IMR-90 (cell line): ENCODE measurements at regions not wholly inside any gene's neighbourhood (a gene's known extent, or its start where the extent isn't known, plus 50 kb on each side); places are given as distances from the start of the nearest gene placed in this dataset.

Experiments used
- ATAC-seq: fragments of 200-7000 bp; cut with Tn5 transposase; 2 replicates; pipeline ENCODE4 v1.9.1; 2020; ENCODE audit warnings: low read depth, mild to moderate bottlenecking, moderate library complexity
- BruUV-seq: library from RNA; stranded (reverse); fragments of 400-500 nt; replicated peaks from 2 replicates; lab custom pipeline; 2021; lab: Mats Ljungman, UMichigan
- CTCF ChIA-PET: fragments of 300-600 bp; formaldehyde crosslinking; extraction: SDS; loops from one replicate; lab custom pipeline; 2021; ENCODE audit warnings: antibody characterized with exemption; lab: Yijun Ruan, JAX
- POLR2A ChIA-PET: fragments of 300-600 bp; sonication (Branson Sonifier 250); formaldehyde crosslinking; loops from one replicate; lab custom pipeline; 2022; ENCODE audit warnings: antibody characterized with exemption; ENCODE audit not compliant: unreplicated experiment; lab: Charles Lee
- DNase-seq: peaks from one replicate; pipeline ENCODE4 v3.0.0; 2013
- H2AFZ ChIP-seq: replicated peaks from 2 replicates; pipeline ENCODE3; 2013; ENCODE audit warnings: low read length, mild to moderate bottlenecking; ENCODE audit not compliant: poor library complexity
- H2AK5ac ChIP-seq: 2 replicates; pipeline ENCODE4 v1.6.1; 2013; ENCODE audit warnings: low read depth, low read length, inconsistent platforms
- H2AK9ac ChIP-seq: replicated peaks from 2 replicates; pipeline ENCODE3; 2013; ENCODE audit warnings: mild to moderate bottlenecking, low read depth, low read length, moderate library complexity; ENCODE audit not compliant: poor library complexity
- H2BK120ac ChIP-seq: 2 replicates; pipeline ENCODE4 v1.6.1; 2013; ENCODE audit warnings: low read depth, low read length, inconsistent platforms
- H2BK15ac ChIP-seq: 3 replicates; pipeline ENCODE4 v1.6.1; 2013; ENCODE audit warnings: low read depth, low read length, inconsistent platforms
- H2BK20ac ChIP-seq: 2 replicates; pipeline ENCODE4 v1.6.1; 2013; ENCODE audit warnings: low read depth, mild to moderate bottlenecking, inconsistent platforms, low read length, moderate library complexity
- H2BK5ac ChIP-seq: 2 replicates; pipeline ENCODE4 v1.6.1; 2013; ENCODE audit warnings: mild to moderate bottlenecking, low read depth, low read length, inconsistent platforms; ENCODE audit not compliant: poor library complexity, severe bottlenecking
- H3K14ac ChIP-seq: replicated peaks from 2 replicates; pipeline ENCODE4 v1.6.1; 2013; ENCODE audit warnings: low read depth, low read length, inconsistent platforms
- H3K18ac ChIP-seq: 2 replicates; pipeline ENCODE4 v1.6.1; 2013; ENCODE audit warnings: low read depth, low read length, control low read depth
- H3K23ac ChIP-seq: 2 replicates; pipeline ENCODE4 v1.6.1; 2013; ENCODE audit warnings: low read depth, low read length, inconsistent platforms
- H3K27ac ChIP-seq: 2 replicates; pipeline ENCODE4 v1.5.1; 2013; ENCODE audit warnings: mild to moderate bottlenecking, control low read depth, low read length; ENCODE audit not compliant: insufficient read depth
- H3K27me3 ChIP-seq: 2 replicates; pipeline ENCODE4 v1.6.1; 2013; ENCODE audit warnings: low read length; ENCODE audit not compliant: control insufficient read depth, insufficient read depth
- H3K36me3 ChIP-seq: 2 replicates; pipeline ENCODE4 v1.6.1; 2013; ENCODE audit warnings: low read length, mixed read lengths; ENCODE audit not compliant: control insufficient read depth, insufficient read depth
- H3K4ac ChIP-seq: 2 replicates; pipeline ENCODE4 v1.6.1; 2013; ENCODE audit warnings: low read depth, low read length, inconsistent platforms
- H3K4me1 ChIP-seq: 2 replicates; pipeline ENCODE4 v1.6.1; 2013; ENCODE audit warnings: low read length, mixed read lengths; ENCODE audit not compliant: control insufficient read depth, insufficient read depth
- H3K4me2 ChIP-seq: 2 replicates; pipeline ENCODE4 v1.6.1; 2013; ENCODE audit warnings: low read depth, mild to moderate bottlenecking, control low read depth, low read length, moderate library complexity
- H3K4me3 ChIP-seq: 2 replicates; pipeline ENCODE4 v1.5.1; 2013; ENCODE audit warnings: low read depth, mild to moderate bottlenecking, control low read depth, low read length, moderate library complexity; ENCODE audit not compliant: insufficient read depth
- H3K56ac ChIP-seq: 2 replicates; pipeline ENCODE4 v1.6.1; 2013; ENCODE audit warnings: low read length, inconsistent platforms; ENCODE audit not compliant: insufficient read depth; ENCODE audit errors: extremely low read depth
- H3K79me1 ChIP-seq, 2 experiments: 2 replicates each; pipeline ENCODE4 v1.6.1; 2013; ENCODE audit warnings: low read length in 2 of 2, inconsistent platforms in 1 of 2, low read depth in 1 of 2
- H3K9ac ChIP-seq: 2 replicates; pipeline ENCODE4 v1.6.1; 2013; ENCODE audit warnings: low read depth, low read length, control low read depth
- H3K9me1 ChIP-seq: 2 replicates; pipeline ENCODE4 v1.6.1; 2013; ENCODE audit warnings: low read length, inconsistent platforms; ENCODE audit not compliant: insufficient read depth
- H3K9me3 ChIP-seq: 2 replicates; pipeline ENCODE4 v1.6.1; 2013; ENCODE audit warnings: low read length; ENCODE audit not compliant: control insufficient read depth, insufficient read depth
- H4K20me1 ChIP-seq: 2 replicates; pipeline ENCODE4 v1.6.1; 2013; ENCODE audit warnings: low read length, inconsistent platforms; ENCODE audit not compliant: insufficient read depth
- H4K5ac ChIP-seq: 2 replicates; pipeline ENCODE4 v1.6.1; 2013; ENCODE audit warnings: mild to moderate bottlenecking, low read depth, low read length, control low read depth
- H4K8ac ChIP-seq, 2 experiments: 2 replicates each; pipeline ENCODE4 v1.6.1; 2013; ENCODE audit warnings: low read depth in 2 of 2, low read length in 2 of 2, control low read depth in 1 of 2, inconsistent platforms in 1 of 2
- H4K91ac ChIP-seq: 2 replicates; pipeline ENCODE4 v1.6.1; 2013; ENCODE audit warnings: low read depth, low read length, inconsistent platforms; ENCODE audit not compliant: insufficient read depth
- CHD1 ChIP-seq: IDR thresholded peaks from 2 replicates; pipeline ENCODE4 v1.6.1; 2012; ENCODE audit warnings: low read depth, low read length, improper control_type of control experiment
- CTCF ChIP-seq: conservative IDR thresholded peaks from 2 replicates; pipeline ENCODE4 v1.5.1; 2012; ENCODE audit warnings: mild to moderate bottlenecking, low read depth, low read length, improper control_type of control experiment
- FOS ChIP-seq: fragments of 150-350 bp; IDR thresholded peaks from 2 replicates; pipeline ENCODE4 v1.6.1; 2016; ENCODE audit warnings: low read depth, low read length
- MAZ ChIP-seq: IDR thresholded peaks from 2 replicates; pipeline ENCODE4 v1.6.1; 2012; ENCODE audit warnings: low read depth, mild to moderate bottlenecking, low read length, improper control_type of control experiment, moderate library complexity, borderline replicate concordance
- MXI1 ChIP-seq: IDR thresholded peaks from 2 replicates; pipeline ENCODE4 v1.6.1; 2012; ENCODE audit warnings: low read depth, mild to moderate bottlenecking, low read length, moderate library complexity, borderline replicate concordance
- POLR2A ChIP-seq: IDR thresholded peaks from 2 replicates; pipeline ENCODE4 v1.6.1; 2012; ENCODE audit warnings: mild to moderate bottlenecking, low read depth, low read length
- RCOR1 ChIP-seq: IDR thresholded peaks from 2 replicates; pipeline ENCODE4 v1.6.1; 2012; ENCODE audit warnings: mild to moderate bottlenecking, low read length, improper control_type of control experiment; ENCODE audit not compliant: insufficient replicate concordance
- WGBS, 2 experiments: methylation state at CpG; one replicate each; pipeline versions ENCODE4 v1.1.5 to v1.1.7; 2013; ENCODE audit warnings: missing lambda C conversion rate in 2 of 2; ENCODE audit not compliant: insufficient read length in 1 of 2; ENCODE audit errors: extremely low coverage in 2 of 2; 5-methylcytosine and 5-hydroxymethylcytosine counted together
- dilution Hi-C: fragments of 300-500 bp; cut with HindIII; formaldehyde crosslinking; loops from one replicate; pipeline ENCODE4 v1.14.3; 2018; ENCODE audit warnings: low sequenced_read_pairs; ENCODE audit not compliant: unreplicated experiment
- in situ Hi-C: fragments of 300-500 bp; cut with MboI; formaldehyde crosslinking; loops from 3 replicates; pipeline ENCODE4 v1.14.3; 2019; ENCODE audit warnings: low sequenced_read_pairs, inconsistent platforms, mixed read lengths
- intact Hi-C: fragments of 100-400 bp; cut with micrococcal nuclease; formaldehyde crosslinking; loops from 2 replicates; pipeline ENCODE4 v1.10.0; 2022
- TF ChIP-seq, protein P1 (sequence below): fragments of 150-350 bp; IDR thresholded peaks from 2 replicates; pipeline ENCODE4 v1.6.1; 2017; ENCODE audit warnings: mild to moderate bottlenecking, antibody characterized with exemption, low read length, low read depth

GRCh38 chr20:48329031-48329615 is 498.7 kb downstream of the PREX1 start:
- Histone ChIP-seq H4K5ac (no peak overlapping the region), H2AK5ac (no peak overlapping the region), H2BK5ac (no peak overlapping the region), H3K27ac (no peak overlapping the region), H4K20me1 (no peaks in the 10 kb centered on the region), H3K56ac (no peak overlapping the region), H3K4me3 (no peak overlapping the region), H2AFZ (no peak overlapping the region), H3K79me1 (no peaks in the 10 kb centered on the region), H3K14ac (no peak overlapping the region), H3K9me1 (no peaks in the 10 kb centered on the region), H3K4ac (no peak overlapping the region), H3K9ac (no peak overlapping the region), H3K18ac (no peak overlapping the region), H3K23ac (no peak overlapping the region), H2BK120ac (no peak overlapping the region), H3K9me3 (no peaks in the 10 kb centered on the region), H2BK15ac (no peak overlapping the region), H2AK9ac (no peak overlapping the region), H3K27me3 (peaks cover 19% of the 10 kb centered on the region), H3K4me1 (0 out of 2 replicates have a peak, but pooled peaks cover 2% of the 10 kb centered on the region), H4K8ac (no peak overlapping the region), H3K4me2 (no peak overlapping the region), H2BK20ac (no peak overlapping the region), H4K91ac (no peak overlapping the region), H3K36me3 (no peaks in the 10 kb centered on the region)
- ChIA-PET CTCF (no interaction called here), POLR2A (no interaction called here)
- no peak for TF ChIP-seq MAZ
- TF ChIP-seq FOS = no peak
- TF ChIP-seq RCOR1 = no peak
- TF ChIP-seq, protein P1, sequence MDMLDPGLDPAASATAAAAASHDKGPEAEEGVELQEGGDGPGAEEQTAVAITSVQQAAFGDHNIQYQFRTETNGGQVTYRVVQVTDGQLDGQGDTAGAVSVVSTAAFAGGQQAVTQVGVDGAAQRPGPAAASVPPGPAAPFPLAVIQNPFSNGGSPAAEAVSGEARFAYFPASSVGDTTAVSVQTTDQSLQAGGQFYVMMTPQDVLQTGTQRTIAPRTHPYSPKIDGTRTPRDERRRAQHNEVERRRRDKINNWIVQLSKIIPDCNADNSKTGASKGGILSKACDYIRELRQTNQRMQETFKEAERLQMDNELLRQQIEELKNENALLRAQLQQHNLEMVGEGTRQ = no peak
- no peak for TF ChIP-seq MXI1
- no peak for TF ChIP-seq POLR2A
- TF ChIP-seq CHD1 = no peak
- no peak for TF ChIP-seq CTCF
- dilution Hi-C loops = no loop called here
- WGBS, 2 experiments = 100% methylated on average over 1 of the region's 4 CpGs; no CpG with 5 or more reads in 1 of the 2 experiments
- BruUV-seq = no TSS peak
- intact Hi-C loops = no loop called here
- in situ Hi-C loops = no loop called here
- ATAC-seq = no peak
- no peak for DNase-seq
